ENCODE measurements at regions not wholly inside any gene's neighbourhood (a gene's known extent, or its start where the extent isn't known, plus 50 kb on each side); places are given as distances from the start of the nearest gene placed in this dataset.

- no peak for TF ChIP-seq POLR2A (IDR thresholded peaks at IDR 0.05; ENCODE audit: low read depth, low read length)
- TF ChIP-seq POLR2AphosphoS5 (IDR thresholded peaks at IDR 0.05; ENCODE audit: low read depth, low read length): no peak
- no peak for TF ChIP-seq TAF1 (IDR thresholded peaks at IDR 0.05; ENCODE audit: low read depth, low read length)
Measured at GRCh38 chr2:220224691-220225543, 597.5 kb downstream of the SLC4A3 start.
